ENCODE measurements at regions not wholly inside any gene's neighbourhood (a gene's known extent, or its start where the extent isn't known, plus 50 kb on each side); places are given as distances from the start of the nearest gene placed in this dataset.

- Histone ChIP-seq H3K4me3 (no peak overlapping the region), H3K27ac (no peak overlapping the region)
- no peak for DNase-seq (ENCODE audit: low spot score)
- TF ChIP-seq CTCF (IDR thresholded peaks at IDR 0.05), result no peak
These were observed 1459.4 kb upstream of the TENM4 start for GRCh38 chr11:80900265-80900664.

- no peak for TF ChIP-seq CTCF (IDR thresholded peaks at IDR 0.05)
- DNase-seq (ENCODE audit: low spot score), result no peak
- Histone ChIP-seq H3K27ac (no peak overlapping the region), H3K4me3 (no peak overlapping the region)
These were observed 1458.6 kb upstream of the TENM4 start for GRCh38 chr11:80899381-80899780.

GRCh38 chr11:80898910-80899309, 1458.1 kb upstream of the TENM4 start:
- TF ChIP-seq CTCF (IDR thresholded peaks at IDR 0.05), result no peak
- DNase-seq (ENCODE audit: low spot score), result no peak
- no peak overlapping the region for H3K27ac ChIP-seq
- H3K4me3 ChIP-seq, result no peak overlapping the region

GRCh38 chr11:80886684-80887083, 1445.9 kb upstream of the TENM4 start:
- no peak overlapping the region for H3K4me3 ChIP-seq
- no peak overlapping the region for H3K27ac ChIP-seq
- no peak for DNase-seq (ENCODE audit: low spot score)
- no peak for TF ChIP-seq CTCF (IDR thresholded peaks at IDR 0.05)

GRCh38 chr11:80873310-80873999, 1432.6 kb upstream of the TENM4 start:
- TF ChIP-seq CTCF (IDR thresholded peaks at IDR 0.05), result no peak

GRCh38 chr11:80872116-80872728, 1431.4 kb upstream of the TENM4 start:
- no peak for TF ChIP-seq CTCF (IDR thresholded peaks at IDR 0.05)
- H3K27ac ChIP-seq, result no peak overlapping the region
- no peak overlapping the region for H3K4me3 ChIP-seq
- DNase-seq (ENCODE audit: low spot score), result no peak

More at GRCh38 chr11:80873310-80873999, 1432.6 kb upstream of the TENM4 start:
- Histone ChIP-seq H3K27ac (no peak overlapping the region), H3K4me3 (no peak overlapping the region)
- DNase-seq (ENCODE audit: low spot score), result no peak

- Histone ChIP-seq H3K27ac (no peak overlapping the region), H3K4me3 (no peak overlapping the region)
- no peak for TF ChIP-seq CTCF (IDR thresholded peaks at IDR 0.05)
- DNase-seq (ENCODE audit: low spot score), result no peak
These were observed 1428.0 kb upstream of the TENM4 start for GRCh38 chr11:80868831-80869230.

All from coronary artery (tissue), 2 donors.